Ishikawa (cell line): ENCODE measurements at regions not wholly inside any gene's neighbourhood (a gene's known extent, or its start where the extent isn't known, plus 50 kb on each side); places are given as distances from the start of the nearest gene placed in this dataset.

Source experiments
- CEBPB ChIP-seq: IDR thresholded peaks from 2 replicates; pipeline ENCODE4 v1.6.1; 2012
- CREB1 ChIP-seq: IDR thresholded peaks from 2 replicates; pipeline ENCODE4 v1.6.1; 2012; ENCODE audit warnings: low read depth
- EGR1 ChIP-seq: IDR thresholded peaks from 2 replicates; pipeline ENCODE4 v1.6.1; 2012
- EP300 ChIP-seq: IDR thresholded peaks from 2 replicates; pipeline ENCODE4 v1.6.1; 2012; ENCODE audit warnings: borderline replicate concordance
- FOXM1 ChIP-seq: IDR thresholded peaks from 2 replicates; pipeline ENCODE4 v1.6.1; 2012; ENCODE audit warnings: low read depth, borderline replicate concordance
- NFIC ChIP-seq: IDR thresholded peaks from 2 replicates; pipeline ENCODE4 v1.6.1; 2012
- RAD21 ChIP-seq: IDR thresholded peaks from 2 replicates; pipeline ENCODE4 v1.6.1; 2012; ENCODE audit warnings: low read depth
- TAF1 ChIP-seq: IDR thresholded peaks from 2 replicates; pipeline ENCODE4 v1.6.1; 2012; ENCODE audit warnings: low read depth, mild to moderate bottlenecking
- TCF12 ChIP-seq: IDR thresholded peaks from 2 replicates; pipeline ENCODE4 v1.6.1; 2012; ENCODE audit warnings: low read depth
- TEAD4 ChIP-seq: IDR thresholded peaks from 2 replicates; pipeline ENCODE4 v1.6.1; 2012
- YY1 ChIP-seq: IDR thresholded peaks from 2 replicates; pipeline ENCODE4 v1.6.1; 2012; ENCODE audit warnings: low read depth
- ZBTB7A ChIP-seq: IDR thresholded peaks from 2 replicates; pipeline ENCODE4 v1.6.1; 2012; ENCODE audit warnings: low read depth
- TF ChIP-seq, protein P1 (sequence below): IDR thresholded peaks from 2 replicates; pipeline ENCODE4 v1.6.1; 2012; ENCODE audit warnings: low read depth, mild to moderate bottlenecking
- TF ChIP-seq, protein P2 (sequence below): IDR thresholded peaks from 2 replicates; pipeline ENCODE4 v1.6.1; 2012
- TF ChIP-seq, protein P3 (sequence below): IDR thresholded peaks from 2 replicates; pipeline ENCODE4 v1.6.1; 2012

DNA sequence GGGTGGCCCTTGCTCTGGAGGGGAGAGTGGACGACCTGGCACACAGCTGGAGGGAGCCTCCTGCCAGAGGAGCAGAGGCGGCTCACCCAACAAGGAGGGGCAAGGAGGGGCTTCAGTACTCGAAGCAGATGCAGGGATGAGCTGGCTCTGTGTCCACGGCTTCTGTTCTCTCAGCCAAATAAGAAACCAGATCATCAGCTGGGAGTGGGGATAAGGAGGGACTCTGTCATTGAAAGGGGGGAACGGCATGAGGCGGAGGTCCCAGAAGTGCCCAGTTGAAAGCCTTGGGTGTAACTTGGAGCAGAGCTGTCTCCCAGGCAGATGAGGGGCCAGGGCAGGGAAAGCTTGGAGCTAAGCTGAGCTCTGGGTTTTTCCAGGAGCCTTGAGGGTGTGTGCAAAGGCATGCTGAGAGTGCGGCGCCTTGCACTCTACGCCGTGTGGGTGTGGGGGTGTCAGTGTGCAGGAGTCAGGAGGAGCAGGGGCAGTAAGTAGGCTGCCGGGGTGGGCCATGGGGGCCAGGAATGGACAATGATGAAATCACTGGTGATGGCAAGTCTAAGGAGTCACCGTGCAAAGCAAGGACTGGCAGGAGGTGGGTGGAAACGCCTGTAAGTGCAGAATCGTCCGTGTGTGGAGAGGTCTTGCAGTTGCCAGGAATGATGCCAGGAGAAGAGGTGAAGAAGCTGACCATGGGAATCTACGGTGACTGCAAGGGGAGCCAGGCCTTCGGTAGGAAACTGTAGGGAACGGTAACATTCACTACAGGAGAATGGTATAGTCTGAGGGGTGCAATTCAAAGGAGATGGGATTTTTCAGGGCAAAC is 85.4 kb upstream of the FOXQ1 start:
- TF ChIP-seq, protein P1, sequence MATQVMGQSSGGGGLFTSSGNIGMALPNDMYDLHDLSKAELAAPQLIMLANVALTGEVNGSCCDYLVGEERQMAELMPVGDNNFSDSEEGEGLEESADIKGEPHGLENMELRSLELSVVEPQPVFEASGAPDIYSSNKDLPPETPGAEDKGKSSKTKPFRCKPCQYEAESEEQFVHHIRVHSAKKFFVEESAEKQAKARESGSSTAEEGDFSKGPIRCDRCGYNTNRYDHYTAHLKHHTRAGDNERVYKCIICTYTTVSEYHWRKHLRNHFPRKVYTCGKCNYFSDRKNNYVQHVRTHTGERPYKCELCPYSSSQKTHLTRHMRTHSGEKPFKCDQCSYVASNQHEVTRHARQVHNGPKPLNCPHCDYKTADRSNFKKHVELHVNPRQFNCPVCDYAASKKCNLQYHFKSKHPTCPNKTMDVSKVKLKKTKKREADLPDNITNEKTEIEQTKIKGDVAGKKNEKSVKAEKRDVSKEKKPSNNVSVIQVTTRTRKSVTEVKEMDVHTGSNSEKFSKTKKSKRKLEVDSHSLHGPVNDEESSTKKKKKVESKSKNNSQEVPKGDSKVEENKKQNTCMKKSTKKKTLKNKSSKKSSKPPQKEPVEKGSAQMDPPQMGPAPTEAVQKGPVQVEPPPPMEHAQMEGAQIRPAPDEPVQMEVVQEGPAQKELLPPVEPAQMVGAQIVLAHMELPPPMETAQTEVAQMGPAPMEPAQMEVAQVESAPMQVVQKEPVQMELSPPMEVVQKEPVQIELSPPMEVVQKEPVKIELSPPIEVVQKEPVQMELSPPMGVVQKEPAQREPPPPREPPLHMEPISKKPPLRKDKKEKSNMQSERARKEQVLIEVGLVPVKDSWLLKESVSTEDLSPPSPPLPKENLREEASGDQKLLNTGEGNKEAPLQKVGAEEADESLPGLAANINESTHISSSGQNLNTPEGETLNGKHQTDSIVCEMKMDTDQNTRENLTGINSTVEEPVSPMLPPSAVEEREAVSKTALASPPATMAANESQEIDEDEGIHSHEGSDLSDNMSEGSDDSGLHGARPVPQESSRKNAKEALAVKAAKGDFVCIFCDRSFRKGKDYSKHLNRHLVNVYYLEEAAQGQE: no peak

DNA sequence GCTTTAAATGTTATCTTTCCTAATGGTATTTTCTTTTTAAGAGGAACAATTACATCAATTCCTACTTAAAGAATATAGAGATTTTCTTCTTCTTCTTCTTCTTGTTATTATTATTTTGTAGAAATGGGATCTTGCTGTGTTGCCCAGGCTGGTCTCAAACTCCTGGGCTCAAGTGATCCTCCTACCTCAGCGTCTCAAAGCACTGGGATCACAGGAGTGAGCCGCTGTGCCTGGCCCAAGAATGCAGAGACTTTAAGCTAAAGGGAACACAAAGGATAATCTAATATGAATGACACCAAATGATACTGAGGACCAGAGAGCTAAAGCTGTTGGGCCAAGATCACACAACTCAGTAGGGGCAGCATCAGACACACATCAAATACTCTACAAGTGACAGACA is 87.4 kb upstream of the FOXQ1 start:
- no peak for TF ChIP-seq YY1
- TF ChIP-seq, protein P2, sequence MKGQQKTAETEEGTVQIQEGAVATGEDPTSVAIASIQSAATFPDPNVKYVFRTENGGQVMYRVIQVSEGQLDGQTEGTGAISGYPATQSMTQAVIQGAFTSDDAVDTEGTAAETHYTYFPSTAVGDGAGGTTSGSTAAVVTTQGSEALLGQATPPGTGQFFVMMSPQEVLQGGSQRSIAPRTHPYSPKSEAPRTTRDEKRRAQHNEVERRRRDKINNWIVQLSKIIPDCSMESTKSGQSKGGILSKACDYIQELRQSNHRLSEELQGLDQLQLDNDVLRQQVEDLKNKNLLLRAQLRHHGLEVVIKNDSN: no peak

DNA sequence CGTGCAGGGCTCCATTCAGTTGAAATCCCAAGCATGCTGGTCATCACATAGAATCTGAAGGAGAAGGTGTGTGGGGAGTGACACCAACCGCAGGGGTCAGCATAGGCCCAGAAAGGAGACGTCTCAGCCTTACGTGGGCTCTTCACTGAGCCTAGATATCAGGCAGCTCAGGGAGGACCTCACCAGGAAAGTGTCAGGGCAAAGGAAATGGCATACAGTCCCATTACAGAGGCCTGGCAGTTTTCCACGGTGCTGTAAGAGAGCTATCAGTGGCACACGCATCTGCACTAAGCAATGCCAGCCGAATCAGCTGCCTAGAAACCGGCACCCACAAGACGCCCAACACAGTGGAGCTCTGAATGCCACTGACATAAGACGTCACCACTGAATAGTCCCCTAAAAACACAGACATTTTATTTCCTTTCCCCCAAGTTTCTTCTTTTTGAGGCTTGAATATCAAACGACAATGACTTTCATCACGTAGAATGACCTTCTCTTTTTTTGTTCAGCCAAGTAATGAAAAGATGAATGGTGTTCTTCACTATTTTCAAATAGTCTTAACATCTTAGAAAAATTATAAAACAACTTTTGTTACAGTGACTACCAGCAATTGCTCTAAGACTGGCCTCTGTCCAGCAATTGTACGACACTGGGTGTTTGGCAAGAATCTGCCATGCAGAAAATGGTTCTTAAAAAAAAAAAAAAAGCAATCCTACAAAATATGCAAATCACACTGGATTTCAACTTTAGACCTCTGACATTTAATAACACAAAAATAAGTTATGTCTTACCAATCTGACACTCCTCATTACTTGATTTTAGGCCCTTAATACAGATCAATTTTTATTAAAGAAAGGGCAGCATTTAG is 88.9 kb upstream of the FOXQ1 start:
- TF ChIP-seq YY1: no peak
- TF ChIP-seq, protein P1: 0 out of 2 replicates have a peak, but pooled peaks have one; percentile 11

DNA sequence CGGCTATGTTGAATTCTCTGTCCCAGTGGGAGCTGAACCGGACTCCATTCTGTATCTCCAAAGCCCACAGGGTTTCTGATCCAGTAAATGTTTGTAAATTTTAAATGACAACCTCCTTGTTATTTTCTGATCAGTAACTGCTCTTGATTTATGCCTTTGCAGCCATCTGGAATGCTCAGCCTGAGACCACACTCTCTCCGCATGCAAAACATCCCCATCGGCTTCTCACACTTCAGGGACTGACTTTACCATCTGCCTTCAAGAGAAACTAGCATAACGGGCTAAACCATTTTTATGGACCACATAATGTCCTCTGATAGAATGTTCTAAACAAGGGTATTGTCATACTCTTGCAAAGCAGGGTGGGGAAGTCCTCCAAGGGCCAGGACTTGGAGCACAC is 94.5 kb upstream of the FOXQ1 start:
- TF ChIP-seq YY1 (no peak), NFIC (no peak), CREB1 (no peak), TCF12 (no peak), RAD21 (no peak), TEAD4 (no peak), EGR1 (no peak), FOXM1 (no peak), CEBPB (no peak), EP300 (no peak), TAF1 (no peak), ZBTB7A (no peak)
- TF ChIP-seq, protein P1: no peak
- TF ChIP-seq, protein P2: no peak
- TF ChIP-seq, protein P3, sequence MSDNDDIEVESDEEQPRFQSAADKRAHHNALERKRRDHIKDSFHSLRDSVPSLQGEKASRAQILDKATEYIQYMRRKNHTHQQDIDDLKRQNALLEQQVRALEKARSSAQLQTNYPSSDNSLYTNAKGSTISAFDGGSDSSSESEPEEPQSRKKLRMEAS: no peak

DNA sequence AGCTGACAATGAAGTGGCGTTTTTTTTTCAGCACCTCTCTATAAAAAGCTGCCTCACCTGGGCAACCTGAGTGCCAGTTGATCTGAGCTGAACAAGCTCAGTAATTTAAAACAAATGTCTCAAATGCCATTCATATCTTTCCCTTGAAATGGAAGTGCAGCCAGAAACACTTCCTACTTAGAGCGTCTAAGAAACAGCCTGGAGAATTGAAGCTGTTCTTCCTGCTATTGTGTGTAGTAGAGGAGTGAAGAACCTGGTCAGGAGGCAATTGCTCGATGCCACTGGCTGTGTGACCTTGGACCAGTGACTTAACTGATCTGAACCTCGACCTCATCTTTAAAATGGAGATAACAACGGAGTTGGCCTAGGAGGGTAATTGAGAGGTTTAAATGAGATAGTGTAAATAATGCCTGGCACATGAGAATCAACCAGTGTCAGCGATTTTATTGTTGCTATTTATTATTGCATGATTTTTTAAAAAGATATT is 95.4 kb upstream of the FOXQ1 start:
- TF ChIP-seq FOXM1 (no peak), NFIC (no peak), YY1 (no peak), EGR1 (no peak)
- TF ChIP-seq, protein P3: no peak
- TF ChIP-seq, protein P2: no peak
- TF ChIP-seq, protein P1: no peak
